Common myeloid progenitor, CD34-positive (primary cell): ENCODE measurements at regions not wholly inside any gene's neighbourhood (a gene's known extent, or its start where the extent isn't known, plus 50 kb on each side); places are given as distances from the start of the nearest gene placed in this dataset.
A peak's percentile ranks its signal among the peaks of the same experiment; 100 is the strongest.

Experiments used
- CTCF ChIA-PET: fragments of 350-600 bp; sonication (Branson Sonifier 250); formaldehyde crosslinking; loops from one replicate; lab custom pipeline; 2021; ENCODE audit warnings: antibody characterized with exemption; lab: Charles Lee
- POLR2A ChIA-PET: fragments of 350-600 bp; sonication (Branson Sonifier 250); formaldehyde crosslinking; loops from one replicate; lab custom pipeline; 2021; ENCODE audit warnings: antibody characterized with exemption; lab: Charles Lee
- DNase-seq, 3 donors: peaks; one replicate each; pipeline versions ENCODE4 v3.0.0 to v3.0.0-alpha.2; 2013
- H3K27ac ChIP-seq, 2 experiments: 1 replicate in 1 of 2; 2 replicates in 1 of 2; pipeline ENCODE4 v1.7.0; 2013; ENCODE audit warnings: inconsistent platforms in 2 of 2, low read length in 2 of 2, mild to moderate bottlenecking in 2 of 2, low read depth in 1 of 2, moderate library complexity in 1 of 2; ENCODE audit not compliant: severe bottlenecking in 2 of 2, insufficient read depth in 1 of 2, poor library complexity in 1 of 2
- H3K27me3 ChIP-seq, 5 experiments: replicated peaks in 2 of 5; 1 replicate in 3 of 5; 2 replicates in 2 of 5; pipeline versions ENCODE4 v1.6.1 to v1.7.0; 2013; ENCODE audit warnings: low read length in 4 of 5, mild to moderate bottlenecking in 2 of 5, moderate library complexity in 2 of 5, inconsistent platforms in 1 of 5; ENCODE audit not compliant: insufficient read depth in 5 of 5, control insufficient read depth in 4 of 5
- H3K36me3 ChIP-seq, 4 experiments: 1 replicate in 2 of 4; 2 replicates in 2 of 4; pipeline versions ENCODE4 v1.6.1 to v1.7.0; 2013; ENCODE audit warnings: low read length in 3 of 4, control low read depth in 1 of 4, mild to moderate bottlenecking in 1 of 4; ENCODE audit not compliant: control insufficient read depth in 4 of 4, insufficient read depth in 4 of 4
- H3K4me1 ChIP-seq, 4 experiments: 1 replicate in 3 of 4; 2 replicates in 1 of 4; pipeline versions ENCODE4 v1.6.1 to v1.7.1; 2013; ENCODE audit warnings: low read length in 3 of 4, mild to moderate bottlenecking in 3 of 4, control low read depth in 1 of 4, inconsistent platforms in 1 of 4, moderate library complexity in 1 of 4; ENCODE audit not compliant: control insufficient read depth in 4 of 4, insufficient read depth in 4 of 4; ENCODE audit errors: control extremely low read depth in 1 of 4
- H3K4me3 ChIP-seq, 7 experiments: 1 replicate in 4 of 7; 2 replicates in 3 of 7; pipeline versions ENCODE4 v1.5.1 to v1.7.0; 2013; ENCODE audit warnings: mild to moderate bottlenecking in 7 of 7, low read length in 6 of 7, moderate library complexity in 6 of 7, inconsistent platforms in 2 of 7, low read depth in 2 of 7, control low read depth in 1 of 7; ENCODE audit not compliant: insufficient read depth in 4 of 7, control insufficient read depth in 1 of 7; ENCODE audit errors: extremely low read depth in 1 of 7
- H3K9me3 ChIP-seq, 5 experiments: 1 replicate in 4 of 5; 2 replicates in 1 of 5; pipeline versions ENCODE4 v1.6.1 to v1.7.1; 2013; ENCODE audit warnings: low read length in 4 of 5, mild to moderate bottlenecking in 2 of 5, inconsistent platforms in 1 of 5, low read depth in 1 of 5, moderate library complexity in 1 of 5; ENCODE audit not compliant: control insufficient read depth in 4 of 5, insufficient read depth in 2 of 5; ENCODE audit errors: control extremely low read depth in 1 of 5
- WGBS: methylation state at CpG from one replicate; pipeline ENCODE4 v1.1.5; 2013; ENCODE audit not compliant: insufficient coverage; 5-methylcytosine and 5-hydroxymethylcytosine counted together

- ChIA-PET POLR2A (interaction anchor here (1.0 kb wide), 1 partner anchor 34 kb away, joined by 3 read pairs; no protein-coding TSS in a partner anchor), CTCF (interaction anchor here (1.1 to 1.6 kb wide), 4 partner anchors 10 to 19 kb away, joined by 3 read pairs; no protein-coding TSS in a partner anchor)
- no peaks in the 10 kb centered on the region for H3K27me3 ChIP-seq
- peaks cover 0 to 18% (median 3%) of the 10 kb centered on the region in 4 experiments for H3K4me1 ChIP-seq
- H3K4me3 ChIP-seq, result peak overlapping the region in 1 of 7 experiments; percentile 10
- H3K27ac ChIP-seq, result no peak overlapping the region
- H3K36me3 ChIP-seq, result no peaks in the 10 kb centered on the region
- WGBS, result 85% methylated on average over 8 of the region's 10 CpGs
- DNase-seq, result peak in 2 of 3 donors; percentile 21 to 45
- H3K9me3 ChIP-seq, result no peaks in the 10 kb centered on the region
These were observed 53.6 kb downstream of the ARF6 start for GRCh38 chr14:49946320-49947141.

GRCh38 chr14:49947506-49947905, 54.6 kb downstream of the ARF6 start:
- H3K36me3 ChIP-seq, result no peaks in the 10 kb centered on the region
- H3K4me3 ChIP-seq, result no peak overlapping the region
- DNase-seq, result no peak
- POLR2A ChIA-PET, result no interaction called here
- H3K9me3 ChIP-seq, result no peaks in the 10 kb centered on the region
- H3K27ac ChIP-seq, result no peak overlapping the region
- H3K27me3 ChIP-seq, result no peaks in the 10 kb centered on the region
- peaks cover 0 to 18% (median 3%) of the 10 kb centered on the region in 4 experiments for H3K4me1 ChIP-seq
- CTCF ChIA-PET, result interaction anchor here (1.6 to 2.6 kb wide), 2 partner anchors 11 to 19 kb away, joined by 3 to 7 read pairs; no protein-coding TSS in a partner anchor
- 92% methylated on average over 2 of the region's 3 CpGs for WGBS

- DNase-seq, result no peak
- 100% methylated on average over 3 of the region's 4 CpGs for WGBS
- Histone ChIP-seq H3K27me3 (no peaks in the 10 kb centered on the region), H3K36me3 (no peaks in the 10 kb centered on the region), H3K9me3 (no peaks in the 10 kb centered on the region), H3K4me3 (no peak overlapping the region), H3K27ac (no peak overlapping the region), H3K4me1 (peaks cover 0 to 14% (median 1%) of the 10 kb centered on the region in 4 experiments)
- CTCF ChIA-PET, result interaction anchor here (0.9 to 1.4 kb wide), 3 partner anchors 12 to 25 kb away, joined by 3 to 5 read pairs (median 3); no protein-coding TSS in a partner anchor
- POLR2A ChIA-PET, result interaction anchor here (1.0 kb wide), 1 partner anchor 53 kb away, joined by 3 read pairs; no protein-coding TSS in a partner anchor
These were observed 57.7 kb downstream of the ARF6 start for GRCh38 chr14:49950275-49951228.

GRCh38 chr14:49951229-49951607, 58.3 kb downstream of the ARF6 start:
- no peaks in the 10 kb centered on the region for H3K27me3 ChIP-seq
- H3K27ac ChIP-seq, result no peak overlapping the region
- H3K4me3 ChIP-seq, result no peak overlapping the region
- peaks cover 0 to 8% (median 0%) of the 10 kb centered on the region in 4 experiments for H3K4me1 ChIP-seq
- no peaks in the 10 kb centered on the region for H3K9me3 ChIP-seq
- no peaks in the 10 kb centered on the region for H3K36me3 ChIP-seq
- ChIA-PET CTCF (interaction anchor here (0.9 to 1.4 kb wide), 4 partner anchors 12 to 40 kb away, joined by 3 to 5 read pairs (median 3); no protein-coding TSS in a partner anchor), POLR2A (interaction anchor here (1.0 kb wide), 1 partner anchor 52 kb away, joined by 3 read pairs; no protein-coding TSS in a partner anchor)
- WGBS, result no CpG with 5 or more reads among the region's 1 CpG
- no peak for DNase-seq

- Histone ChIP-seq H3K9me3 (no peaks in the 10 kb centered on the region), H3K27ac (no peak overlapping the region), H3K4me1 (peaks cover 0 to 8% (median 0%) of the 10 kb centered on the region in 4 experiments), H3K36me3 (no peaks in the 10 kb centered on the region), H3K27me3 (no peaks in the 10 kb centered on the region), H3K4me3 (no peak overlapping the region)
- WGBS, result 91% methylated on average over 1 of the region's 3 CpGs
- ChIA-PET POLR2A (interaction anchor here (1.0 kb wide), 1 partner anchor 52 kb away, joined by 3 read pairs; no protein-coding TSS in a partner anchor), CTCF (interaction anchor here (0.5 to 1.2 kb wide), 5 partner anchors 9 to 40 kb away, joined by 3 to 5 read pairs (median 3); no protein-coding TSS in a partner anchor)
- no peak for DNase-seq
These were observed 58.9 kb downstream of the ARF6 start for GRCh38 chr14:49951691-49952345.

GRCh38 chr14:49953196-49953595, 60.3 kb downstream of the ARF6 start:
- CTCF ChIA-PET, result interaction anchor here (0.6 to 1.4 kb wide), 3 partner anchors 9 to 15 kb away, joined by 3 to 6 read pairs (median 4); no protein-coding TSS in a partner anchor
- POLR2A ChIA-PET, result no interaction called here

More at GRCh38 chr14:49953196-49953595, 60.3 kb downstream of the ARF6 start:
- H3K4me1 ChIP-seq, result peaks cover 0 to 8% (median 0%) of the 10 kb centered on the region in 4 experiments
- H3K36me3 ChIP-seq, result no peaks in the 10 kb centered on the region
- H3K9me3 ChIP-seq, result no peaks in the 10 kb centered on the region
- DNase-seq, result no peak
- H3K4me3 ChIP-seq, result no peak overlapping the region
- H3K27me3 ChIP-seq, result no peaks in the 10 kb centered on the region
- H3K27ac ChIP-seq, result no peak overlapping the region
